C1 segment of cervical spinal cord (tissue), 14 donors: ENCODE measurements at regions not wholly inside any gene's neighbourhood (a gene's known extent, or its start where the extent isn't known, plus 50 kb on each side); places are given as distances from the start of the nearest gene placed in this dataset.
A peak's percentile ranks its signal among the peaks of the same experiment; 100 is the strongest.
"Not testable (repeated sequence)": the region's sequence is repeated elsewhere in the genome, so short reads cannot be mapped to it uniquely, and the experiment has no call there.

Experiments
- DNase-seq, 14 donors: peaks; one replicate each; lab custom pipeline; 2025; lab: John Stamatoyannopoulos, UW

DNA sequence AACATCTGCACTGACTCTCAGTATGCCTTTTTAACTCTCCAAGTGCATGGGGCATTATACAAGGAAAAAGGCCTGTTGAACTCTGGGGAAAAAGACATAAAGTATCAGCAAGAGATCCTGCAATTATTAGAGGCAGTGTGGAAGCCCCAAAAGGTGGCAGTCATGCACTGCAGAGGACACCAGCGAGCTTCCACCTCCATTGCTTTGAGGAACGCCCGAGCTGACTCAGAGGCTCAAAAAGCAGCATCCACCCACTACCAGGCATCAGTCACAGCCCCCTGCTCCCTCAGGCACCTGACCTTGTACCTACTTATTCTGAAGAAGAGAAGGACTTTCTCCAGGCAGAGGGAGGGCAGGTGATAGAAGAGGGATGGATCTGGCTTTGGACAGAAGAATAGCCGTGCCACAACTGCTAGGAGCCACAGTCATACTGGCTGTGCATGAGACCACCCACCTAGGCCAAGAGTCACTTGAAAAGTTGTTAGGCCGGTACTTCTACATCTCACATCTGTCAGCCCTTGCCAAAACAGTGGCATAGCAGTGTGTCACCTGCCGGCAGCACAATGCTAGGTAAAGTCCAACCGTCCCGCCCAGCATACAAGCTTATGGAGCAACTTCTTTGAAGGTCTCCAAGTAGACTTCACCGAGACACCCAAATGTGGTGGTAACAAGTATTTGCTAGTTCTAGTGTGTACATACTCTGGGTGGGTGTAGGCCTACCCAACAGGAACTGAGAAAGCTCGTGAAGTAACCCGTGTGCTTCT, 439.1 kb upstream of the CA10 start:
- not testable (repeated sequence) for DNase-seq

DNA sequence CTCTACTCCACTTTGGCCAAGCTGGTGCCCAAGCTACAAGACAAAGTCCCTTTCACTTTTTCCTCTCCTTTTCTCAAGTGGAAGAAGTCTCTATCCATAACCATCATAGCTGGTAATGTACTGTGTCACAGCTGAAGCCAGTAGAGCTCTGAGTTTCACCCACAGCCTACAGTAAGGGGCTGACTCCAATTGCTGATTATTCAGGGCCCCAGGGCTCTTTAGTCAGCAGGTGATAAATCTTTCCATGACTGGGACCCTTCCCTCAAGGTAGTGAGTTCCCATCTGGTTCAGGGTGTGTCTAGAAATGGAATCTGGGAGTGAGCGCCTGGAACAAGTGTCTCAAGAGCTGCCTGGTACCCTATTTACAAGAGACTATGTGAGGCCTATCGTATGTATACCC, 436.0 kb upstream of the CA10 start:
- no peak for DNase-seq

DNA sequence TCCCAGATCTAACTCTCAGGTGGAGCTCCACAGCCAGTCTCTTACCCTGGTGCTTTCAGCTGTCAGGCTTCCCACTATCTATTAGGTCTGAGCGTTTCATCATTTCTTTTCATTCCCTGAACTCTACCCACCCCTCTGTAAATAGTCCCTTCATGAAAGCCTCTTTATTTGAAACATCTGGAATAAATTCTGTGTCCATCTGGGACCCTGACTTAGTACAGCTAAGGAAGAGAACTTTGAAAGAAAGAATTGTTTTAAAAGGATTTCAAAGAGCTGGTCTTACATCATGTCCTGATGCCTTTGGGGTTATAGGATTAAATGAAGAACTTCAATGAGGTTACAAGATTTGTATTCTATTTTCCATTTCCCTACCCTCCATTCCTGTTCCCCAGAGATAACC, 388.5 kb upstream of the CA10 start:
- DNase-seq: no peak

DNA sequence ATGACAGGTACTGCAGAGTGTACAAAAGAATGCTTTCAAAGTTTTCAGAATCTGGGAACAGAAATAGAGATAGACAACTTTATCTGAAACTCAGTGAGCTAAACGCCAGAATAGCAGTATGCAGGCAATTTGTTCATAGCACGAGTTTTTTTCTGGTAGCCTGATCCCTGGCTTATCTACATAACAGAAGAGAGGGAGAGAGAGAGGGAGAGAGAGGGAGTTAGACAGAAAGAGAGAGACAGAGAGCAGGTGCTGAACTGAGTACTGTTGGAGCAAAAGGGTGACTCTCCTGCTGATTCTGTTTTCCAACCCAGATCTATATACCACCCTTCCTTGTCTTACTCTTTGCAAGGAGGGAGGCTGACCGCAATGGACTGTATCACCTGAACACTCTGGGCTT, 388.0 kb upstream of the CA10 start:
- DNase-seq: no peak

DNA sequence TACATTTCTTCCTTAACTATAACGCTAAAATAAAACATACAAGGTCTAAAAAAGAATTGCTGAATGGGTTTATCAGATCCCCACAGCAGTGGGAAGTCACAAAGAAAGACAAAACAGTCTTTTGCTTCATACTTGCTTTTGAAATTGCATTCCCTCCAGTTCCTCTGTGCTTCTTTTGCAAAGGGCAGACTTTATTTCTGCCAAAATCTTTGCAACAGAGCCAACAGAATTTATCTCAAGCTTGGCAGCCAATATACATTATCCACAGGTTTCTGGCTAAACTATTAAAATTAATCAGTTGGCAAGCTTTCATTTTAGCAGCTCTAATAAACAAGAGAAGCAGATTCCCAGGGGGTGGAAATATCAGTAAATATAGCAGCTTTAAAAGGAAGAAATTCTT, 378.9 kb upstream of the CA10 start:
- DNase-seq: peak in 1 of 14 donors; percentile 4

DNA sequence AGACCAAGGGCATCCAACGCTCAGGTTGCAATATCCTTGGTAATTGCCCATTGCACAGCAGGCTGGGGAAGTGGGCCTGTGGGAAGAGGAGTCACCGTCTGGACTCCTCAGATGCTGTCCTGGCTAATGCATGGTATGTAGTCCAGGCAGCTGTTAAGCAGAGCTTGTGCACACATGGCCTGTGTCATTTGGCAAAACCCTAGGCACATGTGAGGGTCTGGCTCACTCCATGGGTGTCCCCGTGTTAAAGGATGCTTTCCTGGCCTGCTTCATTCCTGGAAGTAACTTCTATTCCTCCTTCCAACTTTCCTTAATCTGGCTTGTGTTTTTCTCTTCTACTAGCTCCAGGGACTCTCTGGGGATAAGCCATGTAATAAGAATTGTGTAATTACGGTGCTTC, 378.0 kb upstream of the CA10 start:
- peak in 1 of 14 donors; percentile 47 for DNase-seq

DNA sequence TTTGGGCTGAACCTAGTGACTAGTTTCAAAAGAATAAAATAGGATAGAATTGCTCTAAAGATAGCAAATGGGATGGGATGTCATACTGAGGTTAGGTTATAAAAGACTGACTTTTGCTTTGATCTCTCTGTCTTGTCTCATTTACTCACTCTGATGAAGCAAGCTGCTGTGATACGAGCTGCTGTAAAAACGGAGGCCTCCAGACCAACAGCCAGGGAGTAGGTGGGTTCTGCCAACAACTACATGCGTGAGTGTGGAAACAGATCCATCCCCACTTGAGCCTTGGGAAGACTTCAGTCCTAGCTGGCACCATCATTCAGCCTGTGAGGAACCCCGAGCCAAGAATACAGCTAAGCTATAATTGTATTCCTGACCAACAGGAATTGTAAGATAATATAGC, 373.9 kb upstream of the CA10 start:
- no peak for DNase-seq

DNA sequence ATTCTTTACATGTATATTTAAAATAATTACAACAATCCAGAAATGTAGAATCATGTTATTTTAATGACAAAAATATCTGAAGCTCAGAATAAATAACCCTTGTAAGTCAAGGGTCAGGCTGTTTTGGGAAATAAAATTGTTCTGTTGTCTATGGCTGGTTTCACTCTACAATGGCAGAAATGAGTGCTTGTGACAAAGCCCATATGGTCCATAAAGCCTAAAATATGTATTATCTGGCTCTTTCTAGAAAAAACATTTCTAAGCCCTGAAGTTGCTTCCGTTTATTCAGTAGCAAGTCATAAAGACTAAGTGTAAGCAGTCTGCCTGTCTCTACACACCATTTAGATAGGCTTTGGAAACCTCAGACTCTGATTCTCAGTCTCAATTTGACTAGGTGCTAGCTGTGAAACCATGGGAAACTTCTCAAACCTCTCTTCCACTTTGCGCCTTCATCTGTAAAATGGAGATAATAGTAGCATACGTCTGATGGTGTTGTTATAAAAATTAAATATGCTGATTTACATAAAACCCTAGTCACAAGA, 365.7 kb upstream of the CA10 start:
- no peak for DNase-seq

DNA sequence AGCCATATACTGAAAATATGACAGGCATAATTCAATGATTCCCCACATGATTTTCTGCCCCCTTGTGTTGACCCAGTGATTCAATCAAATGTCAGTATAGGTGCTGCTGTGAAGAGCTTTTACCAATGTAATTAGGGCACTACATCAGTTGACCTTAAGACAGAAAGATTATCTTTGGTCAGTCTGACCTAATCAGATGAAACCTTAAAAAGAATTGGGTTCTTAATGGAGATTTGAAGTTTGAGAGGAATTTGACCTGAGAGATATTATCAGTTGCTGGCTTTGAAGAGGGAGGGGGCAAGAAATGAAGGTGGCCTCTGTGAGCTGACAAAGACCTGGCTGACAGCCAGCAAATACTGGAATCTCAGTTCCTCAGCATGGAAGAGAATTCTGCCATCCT, 358.7 kb upstream of the CA10 start:
- no peak for DNase-seq

DNA sequence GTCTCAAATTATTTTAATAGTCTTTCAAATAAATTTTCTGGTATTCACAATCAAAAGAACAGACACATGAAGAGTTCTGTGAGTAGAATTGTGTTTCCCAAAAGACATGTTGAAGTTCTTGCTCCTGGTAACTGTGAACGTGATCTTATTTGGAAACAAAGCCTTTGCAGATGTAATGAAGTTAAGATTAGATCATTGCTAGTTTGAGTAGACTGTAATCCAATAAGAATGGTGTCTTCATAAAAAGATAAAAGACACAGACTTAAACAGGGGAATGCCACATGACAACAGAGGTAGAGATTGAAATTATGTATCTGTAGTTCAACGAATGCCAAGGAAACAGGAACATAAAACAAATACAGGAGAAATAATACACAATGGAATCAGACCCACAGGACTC, 357.4 kb upstream of the CA10 start:
- DNase-seq: no peak

DNA sequence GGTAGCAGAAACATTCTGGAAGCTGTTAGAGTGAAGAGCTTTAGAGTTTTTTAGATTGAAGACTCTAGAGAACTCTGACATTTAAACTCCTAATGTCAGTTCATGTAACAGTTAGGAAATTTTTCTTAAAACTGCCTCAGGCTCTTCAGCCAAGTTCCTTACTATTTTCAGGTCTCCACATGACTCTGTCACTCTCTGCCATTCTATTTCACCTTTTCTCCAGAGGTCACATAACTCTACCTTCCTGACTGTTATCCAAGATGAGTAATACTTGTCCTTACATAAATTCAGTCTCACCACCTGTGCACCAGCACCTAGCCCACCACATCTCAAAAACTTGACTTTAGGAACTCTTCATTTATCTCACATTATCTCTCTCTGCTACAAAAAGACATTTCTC, 347.1 kb upstream of the CA10 start:
- no peak for DNase-seq

DNA sequence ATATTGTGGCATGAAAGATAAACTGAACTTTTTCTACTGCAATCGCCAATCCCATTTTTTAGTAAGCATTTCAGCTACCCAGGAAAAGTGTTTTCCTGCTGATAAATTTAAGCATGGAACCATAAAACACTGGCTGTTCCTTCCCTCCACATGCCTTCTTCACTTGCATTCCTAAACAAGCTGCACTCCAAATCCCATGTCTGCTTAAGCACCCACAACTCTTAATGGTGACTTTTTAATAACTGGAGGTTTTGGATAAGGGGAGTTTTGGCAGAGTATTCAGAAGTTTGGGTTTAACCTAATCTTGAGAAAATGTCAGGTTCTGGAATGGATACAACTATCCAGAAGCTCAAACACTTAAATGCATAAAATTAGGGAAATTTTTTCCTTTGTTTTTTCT, 345.6 kb upstream of the CA10 start:
- DNase-seq: no peak

DNA sequence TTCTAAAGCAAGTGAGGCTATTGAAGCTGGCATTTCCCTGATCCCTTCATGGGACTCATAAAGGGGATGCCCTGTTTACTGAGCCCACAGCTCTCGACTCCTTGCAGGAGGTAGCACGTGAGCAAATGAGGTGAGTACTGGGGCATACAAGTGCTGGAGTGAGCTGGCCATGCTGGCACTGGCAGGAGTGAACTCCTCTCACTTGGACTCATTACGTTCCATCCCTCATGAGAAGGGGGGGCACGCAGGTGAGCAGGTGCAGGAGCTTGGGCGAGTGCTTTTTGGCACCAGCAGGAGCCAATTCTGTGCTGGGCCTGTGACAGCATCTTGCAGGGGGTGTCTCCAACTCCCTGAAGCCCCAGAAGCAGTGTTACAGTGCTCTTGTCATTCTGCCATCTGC, 337.1 kb upstream of the CA10 start:
- DNase-seq: no peak

DNA sequence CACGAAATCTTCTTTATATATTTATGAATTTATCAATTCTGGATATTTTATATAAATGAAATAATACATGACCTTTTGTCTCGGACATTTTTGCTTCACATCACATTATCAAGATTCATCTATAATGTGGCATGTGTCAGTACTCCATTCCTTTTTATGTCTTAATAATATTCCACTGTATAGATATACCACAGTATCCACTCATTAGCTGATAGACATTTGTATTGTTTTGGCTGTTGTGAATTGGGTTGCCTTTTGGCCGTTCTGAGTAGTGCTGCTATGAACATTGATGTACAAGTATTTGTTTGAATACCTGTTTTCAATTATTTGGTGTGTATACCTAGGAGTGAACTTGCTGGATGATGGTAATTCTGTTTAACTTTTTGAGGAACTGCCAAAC, 323.8 kb upstream of the CA10 start:
- DNase-seq: no peak

DNA sequence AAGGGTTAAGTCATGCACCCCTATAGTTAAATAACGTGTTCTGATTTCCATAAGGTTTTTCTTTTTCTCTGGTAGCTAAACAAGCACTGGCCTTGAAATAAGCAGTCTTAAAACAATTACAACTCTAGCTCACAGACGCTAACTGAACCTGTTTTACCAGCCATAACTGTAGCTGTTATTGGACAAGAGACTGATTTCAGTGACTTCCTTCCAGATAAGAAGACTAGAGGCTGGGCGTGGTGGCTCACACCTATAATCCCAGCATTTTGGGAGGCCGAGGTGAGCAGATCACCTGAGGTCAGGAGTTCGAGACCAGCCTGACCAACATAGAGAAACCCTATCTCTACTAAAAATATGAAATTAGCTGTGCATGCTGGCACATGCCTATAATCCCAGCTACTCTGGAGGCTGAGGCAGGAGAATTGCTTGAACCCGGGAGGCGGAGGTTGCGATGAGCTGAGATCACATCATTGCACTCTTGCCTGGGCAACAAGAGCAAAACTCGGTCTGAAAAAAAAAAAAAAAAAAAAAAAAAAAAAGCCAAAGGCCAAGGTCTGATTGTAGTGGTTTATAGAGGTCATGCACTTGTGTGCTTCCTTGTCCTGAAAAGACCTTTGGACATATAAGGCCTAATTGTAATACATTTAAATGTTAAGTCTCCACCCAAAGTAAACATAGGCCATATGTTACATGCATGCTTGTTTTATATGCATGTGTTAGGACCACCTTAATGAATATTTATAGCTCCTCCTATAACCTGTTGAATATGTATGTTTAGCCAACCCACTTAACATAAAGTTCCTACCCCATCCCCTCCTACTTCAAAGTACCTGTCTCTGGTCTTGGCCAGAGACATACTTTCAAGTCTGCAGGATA, 319.5 kb upstream of the CA10 start:
- no peak for DNase-seq

DNA sequence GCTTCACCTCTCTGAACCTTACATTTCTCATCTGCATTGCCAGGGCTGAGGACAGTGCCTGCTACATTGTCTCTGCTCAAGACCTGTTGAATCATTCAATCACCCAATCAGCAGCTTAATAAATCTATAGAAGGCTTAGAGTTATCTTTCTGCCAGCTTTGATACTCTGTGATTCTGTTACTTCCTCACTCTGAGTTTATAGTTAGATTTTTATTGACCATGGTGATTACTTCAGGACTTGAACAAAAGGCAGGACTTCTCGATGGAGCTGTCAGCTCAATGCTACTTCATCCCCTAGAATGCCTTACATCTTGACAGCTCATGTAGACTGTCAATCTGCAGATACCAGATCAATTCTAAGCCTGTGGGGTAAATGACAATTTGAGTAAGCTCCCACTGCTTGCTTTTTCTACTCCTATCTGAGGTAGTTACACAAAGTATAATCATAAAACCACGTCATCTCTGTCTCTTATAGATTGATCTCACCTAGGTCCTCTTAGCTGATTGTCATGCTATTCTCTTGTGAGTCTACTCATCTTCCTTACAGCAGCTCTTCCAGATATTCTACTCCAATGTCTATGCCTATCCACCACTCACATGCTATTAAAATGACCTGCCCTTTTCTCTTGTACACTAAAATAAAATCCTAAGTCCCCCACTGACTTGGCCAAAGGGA, 318.3 kb upstream of the CA10 start:
- no peak for DNase-seq

DNA sequence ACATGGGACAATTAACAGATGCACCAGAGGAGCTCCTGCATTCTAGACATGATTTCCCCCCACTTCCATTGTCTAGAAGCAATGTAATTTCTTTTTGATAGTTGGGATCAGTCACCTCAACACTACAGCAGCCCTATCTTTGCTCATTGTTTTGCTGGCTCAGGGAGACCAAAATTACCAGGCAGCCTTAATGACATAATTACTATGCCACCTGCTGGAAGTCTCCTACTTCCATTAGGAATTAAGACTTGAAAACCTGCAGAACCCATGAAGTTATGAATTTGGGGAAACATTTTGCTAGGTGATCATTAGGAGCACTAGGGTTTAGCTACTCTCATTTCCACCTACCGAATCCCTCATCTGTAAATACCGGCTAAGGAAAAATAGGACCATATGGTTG, 312.0 kb upstream of the CA10 start:
- peak in 1 of 14 donors; percentile 6 for DNase-seq

DNA sequence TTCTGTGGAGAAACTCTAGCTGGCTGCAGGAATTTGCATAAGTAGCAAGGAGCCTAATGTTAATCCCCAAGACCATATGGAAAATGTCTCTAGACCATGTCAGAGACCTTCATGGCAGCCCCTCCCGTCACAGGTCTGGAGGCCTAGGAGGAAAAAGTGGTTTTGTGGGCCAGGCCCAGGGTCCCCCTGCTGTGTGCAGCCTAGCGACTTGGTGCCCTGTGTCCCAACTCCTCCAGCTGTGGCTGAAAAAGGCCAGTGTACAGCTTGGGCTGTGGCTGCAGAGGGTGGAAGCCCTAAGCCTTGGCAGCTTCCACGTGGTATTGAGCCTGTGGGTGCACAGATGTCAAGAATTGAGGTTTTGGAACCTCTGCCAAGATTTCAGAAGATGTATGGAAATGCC, 306.9 kb upstream of the CA10 start:
- DNase-seq: no peak

DNA sequence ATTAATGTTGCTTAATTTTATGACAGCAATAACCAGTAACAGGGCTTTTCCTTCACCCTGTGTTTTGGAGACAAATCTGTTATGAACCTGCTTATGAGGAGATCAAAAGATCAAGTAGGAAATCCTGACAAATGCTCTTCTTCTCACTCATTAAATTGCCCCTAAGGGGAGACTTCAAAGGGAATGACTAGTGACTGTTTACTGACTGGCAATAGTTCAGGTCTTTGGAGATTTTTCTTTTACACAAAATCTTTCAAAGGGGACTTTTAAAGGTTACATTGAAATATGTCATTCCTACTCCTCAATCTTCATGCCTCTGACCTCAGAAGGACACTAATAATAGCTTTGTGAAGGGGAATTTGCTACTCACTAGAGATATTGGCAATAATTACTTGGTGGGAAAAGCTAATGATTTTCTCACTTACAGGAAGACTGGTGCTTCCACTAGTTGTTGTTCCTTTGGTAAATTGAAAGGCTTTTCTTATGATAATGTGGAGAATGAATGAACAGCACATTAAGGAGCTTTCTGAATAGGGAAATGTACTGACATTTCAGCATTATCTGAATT, 292.9 kb upstream of the CA10 start:
- no peak for DNase-seq

DNA sequence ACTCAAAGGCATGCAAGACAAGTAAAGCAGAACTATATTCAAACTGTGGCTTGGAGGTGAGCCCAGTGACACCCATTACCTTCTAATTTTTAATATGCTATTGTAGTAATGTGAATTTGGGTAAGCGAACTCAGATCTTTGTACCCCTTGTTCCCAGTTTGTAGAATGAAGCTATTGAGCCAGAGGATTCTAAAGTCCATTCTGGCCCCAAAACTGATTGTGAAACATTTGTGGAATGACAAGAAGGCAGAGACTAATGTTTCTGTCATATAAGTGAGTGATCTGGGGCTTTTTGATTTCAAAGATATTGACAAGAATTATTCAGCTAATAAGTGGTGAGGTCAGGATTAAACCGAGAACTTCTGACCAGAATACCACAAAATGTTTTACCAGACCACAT, 283.8 kb upstream of the CA10 start:
- DNase-seq: no peak

DNA sequence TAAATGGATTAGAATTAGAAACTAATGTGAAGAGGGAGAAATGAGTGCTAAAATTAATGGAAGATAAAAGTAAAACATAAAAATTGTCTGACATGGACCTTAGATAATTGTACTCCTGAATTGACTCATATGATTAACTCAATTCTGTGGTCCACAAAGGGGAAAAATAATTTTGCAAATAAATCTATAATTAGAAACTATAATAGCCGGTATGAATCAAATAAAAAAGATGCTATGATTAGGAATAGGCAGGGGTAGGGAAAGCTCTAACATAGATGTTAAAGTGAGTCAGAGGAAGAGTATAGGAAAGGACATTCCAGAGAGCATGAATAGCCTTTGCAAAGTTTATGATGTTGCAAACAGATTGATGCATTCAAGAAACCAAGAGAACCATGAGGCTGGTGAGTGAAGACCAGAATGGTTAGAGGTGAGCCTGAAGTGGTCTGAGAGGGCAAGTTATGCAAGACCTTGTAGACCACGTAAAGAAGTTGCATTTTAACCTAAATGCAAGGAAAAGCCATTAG, 262.1 kb upstream of the CA10 start:
- DNase-seq: no peak

DNA sequence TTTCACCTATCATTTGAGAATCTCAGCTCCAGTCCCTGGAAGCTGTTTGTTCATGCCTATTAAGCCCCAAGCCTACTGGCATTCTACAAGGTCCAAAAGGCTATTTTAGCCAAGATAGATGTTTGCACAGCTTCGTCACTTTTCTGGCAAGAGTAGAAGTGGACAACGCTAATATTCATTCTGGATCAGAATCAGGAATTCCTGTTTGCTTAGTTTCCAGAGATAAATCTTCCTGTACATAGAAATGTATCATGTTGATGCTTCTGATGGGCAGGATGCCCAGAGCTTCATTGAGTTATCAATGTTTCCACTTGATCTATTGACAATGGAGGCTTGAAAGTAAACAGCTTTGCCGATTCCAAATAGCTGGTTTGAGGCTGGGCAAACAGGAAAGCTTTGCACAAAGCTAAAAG, 260.7 kb upstream of the CA10 start:
- DNase-seq: peak in 5 of 14 donors; percentile 0 to 8 (median 4)
